HG03432 (cell line): ENCODE measurements at regions not wholly inside any gene's neighbourhood (a gene's known extent, or its start where the extent isn't known, plus 50 kb on each side); places are given as distances from the start of the nearest gene placed in this dataset.
"Not testable (repeated sequence)": the region's sequence is repeated elsewhere in the genome, so short reads cannot be mapped to it uniquely, and the experiment has no call there.

Source experiments
- ATAC-seq: cut with Tn5 transposase; IDR thresholded peaks from one replicate; pipeline ENCODE4 v1.9.1; 2021; ENCODE audit warnings: mild to moderate bottlenecking, moderate library complexity; ENCODE audit not compliant: unreplicated experiment

- no peak for ATAC-seq
Observed at GRCh38 chr11:25317216-25317615, 820.4 kb downstream of the LUZP2 start.

DNA sequence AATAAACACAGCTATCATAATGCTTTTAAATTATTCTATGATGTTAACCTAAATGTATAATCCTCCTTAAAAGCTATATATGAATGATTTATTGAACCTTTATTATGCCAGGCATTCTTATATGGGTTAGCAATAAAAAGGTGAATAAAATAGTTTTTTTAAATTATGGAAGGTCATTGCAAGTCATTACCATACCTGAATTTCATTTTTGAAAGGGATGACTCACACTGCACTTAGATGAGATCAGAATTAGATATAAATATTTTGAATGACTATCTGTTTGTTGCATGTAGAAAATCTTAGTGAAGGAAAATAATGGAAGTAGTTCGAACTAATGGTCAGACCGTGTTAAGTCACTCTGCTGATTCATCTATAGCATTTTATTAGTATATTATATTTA is 822.3 kb downstream of the LUZP2 start:
- no peak for ATAC-seq

DNA sequence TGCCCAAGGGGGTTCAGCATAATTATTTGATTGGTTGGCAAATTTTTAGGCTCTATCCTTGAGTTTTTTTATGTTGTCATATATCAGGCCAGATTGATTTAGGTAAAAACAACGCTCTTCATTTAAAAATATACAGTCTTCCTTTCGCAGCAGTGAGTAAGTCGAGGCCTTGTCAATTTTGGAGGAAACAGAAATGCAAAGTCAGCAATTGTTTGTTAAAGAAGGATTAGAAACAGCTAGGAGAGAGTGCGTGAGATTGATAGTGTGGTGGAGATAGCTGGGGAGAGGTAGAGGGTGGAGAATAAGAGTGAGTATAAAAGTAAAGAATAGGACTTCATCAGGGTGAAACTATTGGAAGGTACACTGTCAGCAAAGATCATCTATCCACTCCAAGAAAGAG is 830.8 kb downstream of the LUZP2 start:
- no peak for ATAC-seq

- no peak for ATAC-seq
Observed at GRCh38 chr11:25339281-25339680, 842.4 kb downstream of the LUZP2 start.

GRCh38 chr11:25349537-25349936 is 852.7 kb downstream of the LUZP2 start:
- no peak for ATAC-seq

- no peak for ATAC-seq
Observed at GRCh38 chr11:25350899-25351803, 854.3 kb downstream of the LUZP2 start.

DNA sequence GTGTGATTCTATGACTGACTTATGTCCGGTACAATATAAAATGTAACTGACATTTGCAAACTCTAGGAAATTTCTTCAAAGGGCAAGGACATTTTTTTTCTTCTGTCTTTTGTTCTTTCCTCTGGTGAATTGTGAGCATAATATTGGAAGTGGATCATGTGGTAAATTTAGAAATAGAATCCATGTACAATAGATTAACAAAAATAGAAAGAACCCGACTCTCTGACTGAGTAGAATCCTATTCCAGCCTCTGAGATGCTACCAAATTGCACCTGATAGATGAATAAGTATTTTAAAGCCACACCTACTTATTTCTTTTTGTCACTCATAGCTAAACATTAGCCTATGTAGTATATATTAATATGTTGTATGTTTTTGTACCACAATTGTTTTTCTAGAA is 860.3 kb downstream of the LUZP2 start:
- no peak for ATAC-seq

DNA sequence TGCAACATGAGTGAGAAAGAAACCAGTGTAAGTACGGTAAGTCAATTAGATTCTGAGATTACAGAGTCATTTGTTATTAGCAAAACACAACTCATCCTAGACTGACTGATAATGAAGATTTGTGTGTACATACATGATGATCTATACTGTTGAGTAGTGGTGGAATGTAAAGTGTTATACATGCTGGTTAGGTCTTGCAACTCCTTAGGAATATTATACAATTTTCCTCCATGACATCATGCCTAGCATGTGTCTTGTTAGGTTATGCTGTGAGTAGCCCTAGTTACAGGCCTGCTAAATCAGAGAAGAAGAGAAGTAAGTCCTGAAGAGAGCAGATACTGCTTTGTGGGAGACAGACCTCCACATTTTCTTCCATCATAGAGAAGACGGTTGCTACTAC is 880.6 kb downstream of the LUZP2 start:
- ATAC-seq = no peak

DNA sequence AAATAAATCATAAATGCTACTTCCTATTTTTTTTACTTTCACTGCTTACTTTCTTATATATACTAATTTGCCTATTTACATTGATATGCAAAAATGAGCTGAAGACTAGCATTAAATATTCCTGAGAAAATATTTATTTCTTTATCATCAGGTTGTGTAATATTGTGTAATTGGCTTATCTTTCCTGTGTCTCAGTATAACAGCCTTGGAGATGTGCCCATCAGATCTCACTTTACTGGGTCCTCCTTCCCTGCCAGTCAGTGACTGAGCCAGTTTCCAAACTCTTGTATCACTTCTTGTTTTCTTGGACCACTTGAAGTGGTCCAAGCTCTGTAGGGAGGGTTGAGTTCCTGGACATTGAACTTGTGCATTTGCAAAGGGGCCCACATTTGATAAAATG is 900.0 kb downstream of the LUZP2 start:
- ATAC-seq = no peak

DNA sequence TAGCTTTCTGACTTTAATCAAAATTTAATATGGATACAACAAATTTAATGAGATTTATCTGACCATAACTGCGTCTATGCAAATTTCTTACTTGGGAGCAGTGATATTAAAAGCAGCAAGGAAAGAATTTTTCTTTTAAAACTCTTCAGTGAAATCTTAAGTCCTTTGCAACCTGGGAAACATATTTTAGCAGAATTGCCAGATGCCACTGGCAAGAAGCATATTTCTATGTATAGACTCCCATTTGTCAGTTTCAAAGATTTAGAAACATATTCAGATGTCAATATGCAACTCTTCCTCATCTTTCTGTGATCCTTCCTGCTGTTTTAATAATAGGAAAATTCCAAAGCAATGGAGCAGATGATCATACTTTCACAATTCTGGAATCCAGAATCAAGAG is 911.3 kb downstream of the LUZP2 start:
- no peak for ATAC-seq

DNA sequence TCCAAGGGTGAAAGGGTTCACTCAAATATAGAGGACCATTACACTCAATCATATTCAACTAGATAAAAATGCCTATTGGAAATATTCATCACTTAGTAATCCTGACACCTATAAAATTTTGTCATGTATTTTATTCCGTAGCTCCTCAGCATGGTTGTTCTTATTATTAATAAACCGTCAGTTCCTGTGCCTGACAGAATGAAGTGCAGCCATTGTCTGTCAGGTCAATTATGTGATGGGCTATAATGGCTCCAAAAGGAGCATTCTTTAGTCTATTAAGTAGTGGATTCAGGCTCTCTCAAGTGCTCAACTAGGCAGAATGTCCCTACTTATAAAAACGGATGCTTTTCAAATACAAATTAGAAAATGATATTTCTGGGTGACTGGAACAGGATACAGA is 916.1 kb upstream of the ANO3 start:
- ATAC-seq = no peak

DNA sequence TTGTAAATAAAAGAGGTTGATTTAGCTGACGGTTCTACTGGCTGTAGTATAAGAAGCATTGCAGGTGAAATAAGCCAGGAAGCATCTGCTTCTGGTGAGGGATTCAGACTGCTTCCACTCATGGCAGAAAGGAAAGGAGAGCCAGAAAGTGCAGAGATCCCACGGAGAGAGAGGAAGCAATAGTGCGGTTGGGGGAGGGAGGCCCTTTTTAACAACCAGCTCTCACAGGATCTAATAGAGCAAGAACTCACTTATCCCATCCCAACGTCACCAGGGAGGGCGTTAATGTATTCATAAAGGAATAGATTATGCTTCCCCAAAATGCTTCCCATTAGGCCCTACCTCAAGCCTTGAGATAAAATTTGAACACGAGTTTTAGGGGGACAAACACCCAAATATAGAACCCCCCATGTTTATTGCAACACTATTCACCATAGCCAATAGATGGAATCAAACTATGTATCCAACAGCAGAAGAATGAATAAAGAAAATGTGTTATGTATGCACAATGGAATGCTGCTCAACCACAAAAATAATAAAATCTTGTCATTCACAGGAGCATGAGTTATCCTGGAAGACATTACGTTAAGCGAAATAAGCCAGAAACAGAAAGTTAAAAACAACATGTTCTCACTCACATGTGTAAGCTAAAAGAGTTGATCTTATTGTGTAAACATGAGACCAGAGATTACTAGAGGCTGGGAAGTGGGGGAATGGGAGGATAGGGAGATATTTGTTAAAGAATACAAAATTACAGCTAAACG is 908.3 kb upstream of the ANO3 start:
- ATAC-seq = no peak

- ATAC-seq = no peak
Observed at GRCh38 chr11:25432376-25432775, 899.6 kb upstream of the ANO3 start.

GRCh38 chr11:25435197-25435596 is 896.7 kb upstream of the ANO3 start:
- no peak for ATAC-seq

GRCh38 chr11:25436326-25436725 is 895.6 kb upstream of the ANO3 start:
- no peak for ATAC-seq

DNA sequence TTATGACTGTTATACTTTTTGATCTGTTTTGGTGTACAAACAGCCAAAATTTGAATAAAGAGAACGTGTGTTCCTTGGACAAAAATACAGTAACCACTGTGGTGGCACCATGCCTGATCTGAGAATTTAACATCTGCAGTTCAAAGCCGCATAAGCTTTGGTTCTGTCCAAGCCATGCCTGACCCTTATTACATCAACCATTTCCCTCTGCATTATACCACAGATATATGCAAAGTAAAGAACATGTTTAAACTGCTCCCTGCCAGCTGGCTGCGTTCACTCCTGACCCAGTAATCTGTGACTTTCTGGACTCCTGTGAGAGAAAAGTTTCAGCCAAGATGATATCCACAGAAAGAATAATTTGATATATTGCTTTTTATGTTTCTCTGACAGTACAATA is 890.5 kb upstream of the ANO3 start:
- ATAC-seq = no peak

DNA sequence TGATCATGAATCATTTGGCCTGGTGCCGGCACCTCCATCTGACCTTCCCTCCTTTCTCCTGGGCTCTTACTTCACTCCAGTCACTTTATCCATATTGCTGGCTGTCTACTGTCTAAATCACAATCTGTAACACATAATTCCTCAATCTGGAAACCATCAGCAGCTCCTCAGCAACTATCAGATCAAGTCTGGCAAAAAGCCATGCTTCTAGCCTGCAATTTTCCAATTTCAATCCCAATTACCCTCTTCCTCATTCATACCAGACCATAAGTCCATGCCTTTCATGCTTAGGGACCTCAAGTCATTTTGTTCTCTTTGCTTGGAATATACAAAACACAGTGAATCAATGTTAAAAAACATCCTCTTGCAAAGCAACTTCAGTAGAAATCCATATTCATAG is 882.8 kb upstream of the ANO3 start:
- ATAC-seq = no peak

DNA sequence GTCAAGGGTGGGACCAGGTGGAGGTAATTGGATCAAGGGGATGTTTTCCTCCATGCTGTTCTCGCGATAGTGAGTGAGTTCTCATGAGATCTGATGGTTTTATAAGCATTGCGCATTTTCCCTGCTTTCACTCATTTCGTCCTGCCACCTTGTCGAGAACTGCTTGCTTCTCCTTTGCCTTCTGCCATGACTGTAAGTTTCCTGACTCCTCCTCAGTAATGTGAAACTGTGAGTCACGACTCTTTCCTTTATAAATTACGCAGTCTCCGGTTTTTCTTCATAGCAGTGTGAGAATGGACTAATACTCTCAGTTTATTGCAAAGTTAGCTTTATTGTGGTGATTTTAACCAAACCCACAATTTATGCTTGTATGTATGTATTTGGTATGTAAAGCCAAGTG is 878.5 kb upstream of the ANO3 start:
- no peak for ATAC-seq

DNA sequence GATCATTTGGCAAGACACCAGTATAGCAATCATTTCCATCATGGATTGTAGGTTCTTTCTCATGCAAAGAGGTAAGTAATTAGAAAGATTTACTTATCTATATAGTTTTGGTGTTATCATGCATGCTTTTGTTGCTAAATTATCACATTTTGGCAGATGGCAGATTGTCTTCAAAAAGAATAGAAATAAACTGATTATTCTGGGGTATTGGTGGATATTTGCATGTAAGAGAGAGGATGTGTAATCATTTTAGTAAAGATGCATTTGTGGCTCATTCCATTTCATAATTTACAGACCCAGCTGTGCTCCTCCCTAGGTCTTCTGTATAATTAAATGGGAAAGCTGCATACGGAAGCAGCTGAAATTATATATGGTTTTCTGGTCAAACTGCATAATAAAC is 875.7 kb upstream of the ANO3 start:
- no peak for ATAC-seq

DNA sequence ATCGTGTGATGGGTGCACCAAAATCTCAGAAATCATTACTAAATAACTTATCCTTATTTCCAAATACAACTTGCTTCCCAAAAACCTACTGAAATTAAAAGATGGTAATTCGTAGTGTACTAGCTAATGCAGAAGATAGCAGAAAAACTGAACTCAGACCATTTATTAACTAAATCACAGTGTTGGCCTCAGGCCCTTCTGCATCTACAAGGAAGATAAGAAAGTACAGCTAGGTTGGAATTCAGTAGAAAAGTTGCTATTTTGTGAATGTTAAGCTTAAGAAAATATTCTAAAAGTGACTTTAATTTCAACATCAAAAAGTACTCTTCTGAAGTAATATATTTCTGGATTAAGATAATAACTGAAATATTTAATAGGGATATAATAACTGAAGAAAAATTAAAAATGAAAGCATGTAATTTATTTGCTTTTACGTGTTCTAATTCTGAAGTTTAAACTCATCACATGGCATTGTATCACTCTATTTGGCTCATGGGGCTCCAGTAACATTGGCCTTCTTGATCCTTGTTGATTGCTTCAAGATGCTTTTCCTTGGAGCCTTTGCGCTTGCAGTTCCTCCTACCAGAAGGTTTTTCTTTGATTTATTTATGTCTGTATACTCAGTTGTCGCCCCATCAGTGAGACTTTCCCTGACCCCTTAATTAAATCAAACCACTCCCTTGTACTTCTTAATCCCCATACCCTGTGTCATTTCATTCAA is 847.9 kb upstream of the ANO3 start:
- no peak for ATAC-seq

GRCh38 chr11:25485315-25485714 is 846.6 kb upstream of the ANO3 start:
- no peak for ATAC-seq

DNA sequence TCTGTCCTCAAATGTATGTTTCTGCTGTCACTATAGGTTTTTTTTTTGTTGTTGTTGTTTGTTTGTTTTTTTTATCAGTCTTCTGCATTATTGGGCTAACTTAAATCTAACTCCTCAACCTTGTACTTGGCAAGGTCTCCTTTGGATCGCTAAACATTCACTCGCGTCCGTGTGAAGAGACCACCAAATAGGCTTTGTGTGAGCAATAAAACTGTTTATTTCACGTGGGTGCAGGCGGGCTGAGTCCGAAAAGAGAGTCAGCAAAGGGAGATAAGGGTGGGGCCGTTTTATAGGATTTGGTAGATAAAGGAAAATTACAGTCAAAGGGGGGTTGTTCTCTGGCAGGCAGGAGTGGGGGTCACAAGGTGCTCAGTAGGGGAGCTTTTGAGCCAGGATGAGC is 845.6 kb upstream of the ANO3 start:
- not testable (repeated sequence) for ATAC-seq
